ENCODE measurements at regions not wholly inside any gene's neighbourhood (a gene's known extent, or its start where the extent isn't known, plus 50 kb on each side); places are given as distances from the start of the nearest gene placed in this dataset.

DNA sequence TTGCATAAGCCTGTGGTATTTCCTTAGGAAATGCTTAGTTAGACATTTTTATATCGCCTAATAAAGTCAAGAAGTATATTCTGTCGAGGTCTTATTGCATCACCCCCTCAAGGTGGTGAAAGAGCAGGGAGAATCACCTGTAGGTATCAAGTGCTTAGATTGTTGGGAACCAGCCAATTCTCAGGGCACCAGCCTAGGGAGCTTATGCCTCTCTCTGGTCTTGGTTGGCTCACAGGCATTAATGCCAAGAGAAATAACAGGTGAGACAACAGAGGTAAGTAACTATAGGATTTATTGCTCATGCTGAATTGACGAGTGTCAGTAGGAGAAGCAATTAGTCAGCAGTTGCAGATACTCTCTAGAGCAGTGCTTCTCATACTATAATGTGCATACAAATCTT lies 663.3 kb upstream of the ZNF804A start:
- H3K27ac ChIP-seq: no peak overlapping the region
- no peaks in the 10 kb centered on the region for H3K27me3 ChIP-seq (replicated peaks; ENCODE audit: insufficient read depth)
- TF ChIP-seq, protein P1, sequence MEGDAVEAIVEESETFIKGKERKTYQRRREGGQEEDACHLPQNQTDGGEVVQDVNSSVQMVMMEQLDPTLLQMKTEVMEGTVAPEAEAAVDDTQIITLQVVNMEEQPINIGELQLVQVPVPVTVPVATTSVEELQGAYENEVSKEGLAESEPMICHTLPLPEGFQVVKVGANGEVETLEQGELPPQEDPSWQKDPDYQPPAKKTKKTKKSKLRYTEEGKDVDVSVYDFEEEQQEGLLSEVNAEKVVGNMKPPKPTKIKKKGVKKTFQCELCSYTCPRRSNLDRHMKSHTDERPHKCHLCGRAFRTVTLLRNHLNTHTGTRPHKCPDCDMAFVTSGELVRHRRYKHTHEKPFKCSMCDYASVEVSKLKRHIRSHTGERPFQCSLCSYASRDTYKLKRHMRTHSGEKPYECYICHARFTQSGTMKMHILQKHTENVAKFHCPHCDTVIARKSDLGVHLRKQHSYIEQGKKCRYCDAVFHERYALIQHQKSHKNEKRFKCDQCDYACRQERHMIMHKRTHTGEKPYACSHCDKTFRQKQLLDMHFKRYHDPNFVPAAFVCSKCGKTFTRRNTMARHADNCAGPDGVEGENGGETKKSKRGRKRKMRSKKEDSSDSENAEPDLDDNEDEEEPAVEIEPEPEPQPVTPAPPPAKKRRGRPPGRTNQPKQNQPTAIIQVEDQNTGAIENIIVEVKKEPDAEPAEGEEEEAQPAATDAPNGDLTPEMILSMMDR (IDR thresholded peaks at IDR 0.05): no peak
- H3K9me3 ChIP-seq: peaks cover 3% of the 10 kb centered on the region
- ATAC-seq (ENCODE audit: insufficient number of reproducible peaks, low FRiP score, low read depth) (no peak), DNase-seq (ENCODE audit: low spot score) (no peak)
- no peak overlapping the region for H3K4me3 ChIP-seq
- no peaks in the 10 kb centered on the region for H3K4me1 ChIP-seq (ENCODE audit: control insufficient read depth in 1 of 2, low read depth in 2 of 2)
- no peaks in the 10 kb centered on the region for H3K36me3 ChIP-seq

DNA sequence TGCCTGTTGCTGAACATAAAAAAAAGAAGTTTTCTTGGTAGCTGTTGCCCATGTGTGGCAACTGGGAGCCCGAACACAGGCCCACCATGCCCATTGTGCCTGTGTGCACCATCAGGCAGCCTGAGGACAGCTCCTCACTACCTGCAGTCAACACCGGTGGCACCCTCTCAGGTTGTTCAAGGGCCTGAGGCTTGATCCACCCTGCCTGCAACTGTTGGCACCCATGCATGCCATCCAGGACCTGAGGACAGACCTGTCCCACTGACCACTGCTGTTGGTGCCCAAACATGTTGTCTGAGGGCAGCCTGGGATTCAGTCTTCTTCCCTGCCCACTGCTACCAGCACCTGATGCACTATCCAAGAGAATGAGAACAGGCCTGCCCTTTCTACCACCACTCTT lies 661.1 kb upstream of the ZNF804A start:
- TF ChIP-seq, protein P1 (IDR thresholded peaks at IDR 0.05): no peak
- Histone ChIP-seq H3K4me3 (no peak overlapping the region), H3K27ac (no peak overlapping the region), H3K4me1 (ENCODE audit: control insufficient read depth in 1 of 2, low read depth in 2 of 2) (no peaks in the 10 kb centered on the region), H3K36me3 (no peaks in the 10 kb centered on the region), H3K9me3 (peaks cover 3% of the 10 kb centered on the region), H3K27me3 (replicated peaks; ENCODE audit: insufficient read depth) (no peaks in the 10 kb centered on the region)
- ATAC-seq (ENCODE audit: insufficient number of reproducible peaks, low FRiP score, low read depth): no peak
- no peak for DNase-seq (ENCODE audit: low spot score)

DNA sequence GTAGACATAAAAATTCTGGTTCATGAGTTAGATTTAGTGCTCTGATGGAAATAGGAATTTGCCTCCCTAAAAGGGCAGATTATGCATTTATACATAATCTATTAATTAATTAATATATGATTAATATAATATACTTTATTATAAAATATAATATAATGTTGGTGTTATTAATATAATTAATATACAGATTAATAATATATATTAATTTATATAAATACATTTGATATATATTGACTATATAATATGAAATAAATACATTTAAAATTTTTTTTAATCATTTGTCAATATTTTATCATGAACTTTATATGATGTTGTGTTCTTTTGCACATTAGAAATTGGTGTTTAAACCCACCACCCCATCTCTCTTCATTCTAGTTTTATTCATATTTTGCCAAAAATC lies 652.1 kb upstream of the ZNF804A start:
- Histone ChIP-seq H3K27ac (no peak overlapping the region), H3K4me1 (ENCODE audit: control insufficient read depth in 1 of 2, low read depth in 2 of 2) (no peaks in the 10 kb centered on the region), H3K27me3 (replicated peaks; ENCODE audit: insufficient read depth) (no peaks in the 10 kb centered on the region), H3K4me3 (no peak overlapping the region), H3K9me3 (no peaks in the 10 kb centered on the region), H3K36me3 (no peaks in the 10 kb centered on the region)
- TF ChIP-seq, protein P1 (IDR thresholded peaks at IDR 0.05): no peak
- DNase-seq (ENCODE audit: low spot score) (no peak), ATAC-seq (ENCODE audit: insufficient number of reproducible peaks, low FRiP score, low read depth) (no peak)

DNA sequence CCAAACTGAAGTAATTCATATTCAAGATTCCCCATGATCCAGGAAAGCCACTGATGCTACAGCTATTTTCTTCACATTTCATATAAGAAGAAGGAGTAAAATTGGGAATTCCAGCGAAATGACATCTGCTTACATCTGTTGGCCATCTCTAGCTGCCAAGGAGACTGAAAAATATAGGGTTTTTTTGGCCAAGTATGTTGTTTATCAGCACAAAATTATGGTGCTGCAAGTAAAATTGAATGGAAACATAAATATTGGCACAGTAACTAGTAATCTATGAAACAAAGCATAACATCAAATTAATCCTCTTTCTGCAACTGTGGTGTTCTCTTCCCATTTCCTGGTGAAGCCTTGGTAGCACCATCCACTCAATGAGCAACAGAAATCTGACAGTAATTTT lies 649.5 kb upstream of the ZNF804A start:
- H3K4me3 ChIP-seq: no peak overlapping the region
- no peak overlapping the region for H3K27ac ChIP-seq
- H3K9me3 ChIP-seq: no peaks in the 10 kb centered on the region
- no peaks in the 10 kb centered on the region for H3K36me3 ChIP-seq
- DNase-seq (ENCODE audit: low spot score) (no peak), ATAC-seq (ENCODE audit: insufficient number of reproducible peaks, low FRiP score, low read depth) (no peak)
- H3K27me3 ChIP-seq (replicated peaks; ENCODE audit: insufficient read depth): no peaks in the 10 kb centered on the region
- TF ChIP-seq, protein P1 (IDR thresholded peaks at IDR 0.05): no peak
- H3K4me1 ChIP-seq (ENCODE audit: control insufficient read depth in 1 of 2, low read depth in 2 of 2): no peaks in the 10 kb centered on the region

DNA sequence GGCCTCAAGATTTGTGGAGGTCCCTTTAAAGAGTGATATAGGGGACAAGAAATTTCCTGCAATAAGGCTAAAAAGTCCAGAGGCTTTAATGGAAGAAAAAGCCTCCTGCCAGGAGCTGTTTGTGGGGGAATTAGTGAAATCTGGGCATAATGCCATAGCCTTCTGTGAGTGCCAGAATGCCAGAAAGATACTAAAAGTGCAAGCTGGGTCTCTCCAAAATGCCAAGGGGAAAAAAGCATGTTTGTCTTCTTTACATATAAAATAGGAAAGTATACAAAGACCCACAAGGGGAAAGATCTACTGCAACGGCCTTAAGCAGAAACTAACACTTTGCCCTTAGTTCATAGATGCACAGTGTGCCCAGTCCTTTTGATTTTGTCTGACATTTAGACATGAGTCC lies 647.7 kb upstream of the ZNF804A start:
- Histone ChIP-seq H3K27ac (no peak overlapping the region), H3K36me3 (no peaks in the 10 kb centered on the region), H3K27me3 (replicated peaks; ENCODE audit: insufficient read depth) (no peaks in the 10 kb centered on the region), H3K4me1 (ENCODE audit: control insufficient read depth in 1 of 2, low read depth in 2 of 2) (no peaks in the 10 kb centered on the region), H3K4me3 (no peak overlapping the region), H3K9me3 (no peaks in the 10 kb centered on the region)
- ATAC-seq (ENCODE audit: insufficient number of reproducible peaks, low FRiP score, low read depth) (no peak), DNase-seq (ENCODE audit: low spot score) (no peak)
- TF ChIP-seq, protein P1 (IDR thresholded peaks at IDR 0.05): no peak
